Ecto neural progenitor cell (in vitro differentiated cells): ENCODE measurements at regions not wholly inside any gene's neighbourhood (a gene's known extent, or its start where the extent isn't known, plus 50 kb on each side); places are given as distances from the start of the nearest gene placed in this dataset.

Source experiments
- DNase-seq: peaks from one replicate; pipeline ENCODE4 v3.0.0-alpha.2; 2018; ENCODE audit warnings: low spot score

DNA sequence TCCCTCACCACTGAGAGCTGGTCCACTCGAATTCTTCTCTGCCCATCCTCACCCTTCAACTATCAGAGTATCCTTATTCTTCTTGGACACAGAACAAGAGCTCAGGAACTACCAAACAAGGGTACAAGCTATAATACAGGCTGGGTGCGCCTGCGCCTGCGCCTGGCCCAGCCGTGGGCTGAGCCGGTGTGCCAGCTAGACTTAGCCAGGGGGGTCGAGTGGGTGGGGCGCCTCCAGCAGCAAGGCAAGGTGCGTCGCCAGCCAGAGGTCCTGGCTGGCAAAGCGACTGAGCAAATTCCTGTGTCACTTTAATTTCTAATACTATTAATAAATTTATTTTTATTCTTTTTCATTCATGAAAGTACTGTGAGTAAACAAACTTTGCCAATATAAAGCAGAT, 1072.6 kb upstream of the PIK3C3 start:
- no peak for DNase-seq

GRCh38 chr18:40878371-40878770, 1076.7 kb upstream of the PIK3C3 start:
- no peak for DNase-seq

GRCh38 chr18:40877096-40877495, 1077.9 kb upstream of the PIK3C3 start:
- no peak for DNase-seq

GRCh38 chr18:40875101-40875615, 1079.9 kb upstream of the PIK3C3 start:
- DNase-seq = no peak

GRCh38 chr18:40874233-40874632, 1080.8 kb upstream of the PIK3C3 start:
- DNase-seq = no peak

DNA sequence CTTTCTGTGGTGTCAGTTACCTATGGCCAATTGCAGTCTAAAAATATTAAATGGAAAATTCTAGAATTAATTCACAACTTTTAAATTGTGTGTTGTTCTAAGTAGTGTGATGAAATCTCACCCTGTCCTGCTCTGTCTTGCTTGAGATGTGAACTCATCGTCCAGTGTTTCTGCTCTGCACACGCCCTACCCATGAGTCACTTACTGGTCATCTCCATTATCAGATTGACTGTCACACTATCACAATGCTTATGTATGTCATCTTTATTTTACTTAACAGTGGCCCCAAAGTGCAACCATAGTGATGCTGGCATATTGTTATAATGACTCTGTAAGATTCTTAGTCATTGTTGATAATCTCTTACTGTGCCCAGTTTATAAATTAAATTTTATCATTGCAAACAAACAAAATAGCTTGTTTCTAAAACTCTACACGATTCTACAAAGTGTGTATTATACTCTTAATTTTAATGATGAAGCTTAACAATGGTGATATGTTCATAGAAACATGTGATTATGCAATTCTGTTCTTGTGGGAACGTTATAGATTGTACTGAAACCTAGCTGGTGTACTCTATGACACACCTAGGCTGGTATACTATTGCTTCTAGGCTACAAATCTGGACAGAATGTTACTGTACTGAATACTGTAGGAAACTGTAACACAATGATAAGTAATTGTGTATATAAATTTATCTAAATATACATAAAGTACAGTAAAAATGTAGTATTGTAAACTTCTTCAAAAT, 1086.8 kb upstream of the PIK3C3 start:
- no peak for DNase-seq

DNA sequence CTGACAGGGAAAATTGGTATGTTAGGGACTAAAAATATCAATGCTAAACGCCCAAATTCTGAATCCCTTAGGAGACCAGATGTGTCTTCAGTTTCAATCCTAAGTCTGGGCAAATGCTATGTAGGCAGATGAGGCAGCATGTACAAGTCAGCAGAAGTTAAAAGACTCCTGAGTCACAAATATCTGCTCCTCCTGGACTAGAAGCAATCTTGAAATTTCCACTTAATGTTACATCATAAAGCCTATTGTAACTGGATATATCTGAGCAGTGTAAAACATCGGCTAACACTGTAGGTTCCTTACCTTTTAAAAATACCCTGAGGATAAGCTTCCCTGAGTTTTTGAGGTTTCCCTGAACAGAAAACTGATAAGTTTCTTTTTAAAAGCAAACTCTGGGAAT, 1087.6 kb upstream of the PIK3C3 start:
- DNase-seq = no peak

- DNase-seq = no peak
Observed at GRCh38 chr18:40866968-40867367, 1088.1 kb upstream of the PIK3C3 start.

DNA sequence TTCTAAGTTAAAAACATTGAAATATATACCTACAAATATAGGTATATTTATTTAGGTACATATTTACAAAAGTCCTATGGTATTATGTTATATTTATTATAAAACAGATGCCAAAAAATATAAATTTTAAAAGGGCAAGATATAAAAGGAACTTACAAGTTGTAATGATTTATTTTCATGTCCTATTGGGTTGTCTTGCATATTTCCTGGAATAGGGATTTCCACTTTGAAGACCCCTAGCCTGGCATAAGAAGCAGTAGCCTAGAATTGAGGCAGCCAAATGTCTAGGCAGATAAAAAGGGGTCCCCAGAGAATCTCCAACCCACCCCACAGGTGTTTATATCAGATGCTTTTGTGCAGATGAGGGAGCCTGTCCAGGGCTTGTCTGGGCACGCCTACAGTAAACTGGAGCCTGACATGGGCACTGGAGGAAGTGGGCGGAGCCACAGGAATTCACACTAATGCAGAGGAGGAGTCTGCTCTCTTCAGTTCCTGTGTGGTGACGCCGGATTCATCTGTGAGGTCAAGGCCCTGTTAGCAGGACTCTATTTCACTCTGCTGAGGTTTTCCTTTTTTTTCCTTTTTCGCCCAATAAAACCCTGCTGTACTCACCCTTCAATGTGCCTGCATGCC, 1088.9 kb upstream of the PIK3C3 start:
- no peak for DNase-seq

DNA sequence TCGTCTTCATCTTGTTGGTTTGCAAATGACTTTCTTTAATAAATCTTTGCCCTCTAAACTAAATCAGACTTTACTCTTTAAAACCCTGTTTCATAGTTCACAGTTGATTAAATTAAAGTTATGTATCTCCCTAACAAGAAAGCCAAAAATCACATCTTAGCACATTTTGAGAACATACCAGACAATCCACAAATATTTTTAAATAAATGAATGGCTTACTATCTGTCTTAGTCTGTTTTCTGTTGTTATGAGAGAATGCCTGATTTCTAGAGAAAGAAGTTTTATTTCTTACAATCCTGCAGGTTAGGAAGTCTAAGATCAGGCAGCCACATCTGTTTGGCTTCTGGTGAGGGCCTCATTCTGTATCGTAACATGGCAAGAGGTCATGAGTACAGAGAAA, 1090.2 kb upstream of the PIK3C3 start:
- DNase-seq = no peak

GRCh38 chr18:40863801-40864200, 1091.2 kb upstream of the PIK3C3 start:
- DNase-seq = no peak

DNA sequence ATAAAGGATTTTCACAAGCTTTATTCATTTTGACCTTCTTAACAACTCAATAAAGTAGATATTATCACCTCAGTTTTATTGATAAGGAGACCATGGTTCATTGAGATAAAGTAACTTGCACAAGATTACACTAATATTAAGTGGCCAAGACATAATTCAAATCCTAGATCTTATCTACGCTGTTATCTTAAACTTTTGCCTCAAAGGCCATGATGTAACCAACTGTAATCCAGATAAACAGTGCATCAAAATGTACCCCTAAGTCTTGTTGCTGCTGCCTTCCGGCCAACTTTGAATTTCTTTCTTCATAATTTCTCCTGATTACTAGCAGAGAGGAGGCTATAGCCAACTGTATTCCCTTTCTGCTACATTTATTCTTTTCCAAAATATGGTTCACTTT, 1094.8 kb upstream of the PIK3C3 start:
- no peak for DNase-seq

GRCh38 chr18:40855661-40856060, 1099.4 kb upstream of the PIK3C3 start:
- DNase-seq = no peak

DNA sequence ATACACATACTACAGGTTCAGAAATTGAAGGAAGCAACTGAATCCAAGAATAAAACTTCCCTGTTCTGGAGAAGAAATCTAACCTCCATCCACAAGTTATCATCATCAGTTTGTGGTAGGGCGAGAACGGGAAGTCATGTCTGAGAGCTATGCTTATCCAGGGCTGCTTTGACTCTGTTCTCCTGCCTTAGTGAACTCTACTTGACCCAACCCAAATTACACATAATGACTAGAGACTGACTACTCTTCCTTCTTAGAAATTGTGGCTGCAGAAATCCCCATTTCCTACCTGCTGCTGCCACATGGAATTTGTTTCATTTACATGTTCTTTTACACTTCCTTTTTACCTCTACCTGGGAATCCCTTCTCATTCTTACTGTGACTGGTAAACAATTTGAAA, 1102.6 kb upstream of the PIK3C3 start:
- no peak for DNase-seq

DNA sequence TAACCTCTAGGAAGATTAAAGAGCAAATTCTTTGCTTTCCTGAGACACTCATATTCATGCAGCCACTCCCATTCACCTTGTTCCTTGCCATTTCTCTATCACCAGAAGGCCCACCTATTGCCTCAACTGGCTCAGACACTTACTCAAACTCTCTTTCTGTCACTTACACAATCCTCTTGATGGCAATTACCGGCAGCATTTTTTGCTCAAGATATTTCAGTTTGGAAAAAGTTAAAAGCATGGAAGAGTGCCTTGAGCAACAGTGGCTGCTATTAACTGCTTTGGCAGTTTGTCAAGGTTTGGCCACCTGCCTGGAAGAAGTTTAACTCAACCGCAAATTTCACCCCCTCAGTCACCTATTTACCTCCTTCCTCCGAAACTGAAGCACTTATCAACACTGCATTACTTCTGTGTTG, 1104.0 kb upstream of the PIK3C3 start:
- DNase-seq = no peak

DNA sequence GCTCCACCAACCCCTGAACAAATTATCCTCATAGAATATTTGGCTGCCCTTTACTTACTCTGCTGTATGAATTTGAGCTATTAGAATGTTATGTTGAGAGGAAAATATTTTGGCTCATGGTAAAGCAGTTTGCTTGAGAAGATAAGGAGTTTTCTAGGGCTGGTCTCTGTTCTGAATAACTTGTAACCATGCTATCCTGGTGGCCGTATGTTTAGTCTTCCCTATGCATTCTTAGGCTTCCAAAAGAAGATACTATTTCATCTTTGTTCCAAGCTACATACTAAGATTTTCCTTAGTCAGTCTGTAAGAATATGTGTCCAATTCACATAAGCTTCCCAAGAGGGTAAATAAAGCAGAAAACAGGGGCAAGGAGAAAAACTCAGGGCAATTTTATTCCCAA, 1105.1 kb upstream of the PIK3C3 start:
- DNase-seq = no peak

DNA sequence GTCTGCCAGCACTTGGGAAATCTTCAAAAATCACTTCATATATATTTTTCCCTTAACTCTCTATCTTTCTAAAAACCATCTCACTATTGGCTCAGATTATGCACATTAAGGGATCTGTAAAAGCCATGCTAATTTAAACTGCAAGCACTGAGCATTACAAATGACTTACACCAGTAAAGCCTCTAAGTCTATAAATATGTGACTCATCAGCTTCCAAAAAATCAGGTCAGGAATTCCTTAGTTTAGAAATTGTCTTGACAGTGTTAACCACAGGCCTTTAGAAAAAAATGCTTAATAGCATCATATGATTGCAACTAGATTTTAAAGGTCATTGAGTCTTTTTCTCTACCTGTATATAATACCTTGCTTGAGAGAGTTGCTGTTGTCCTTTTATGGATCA, 1113.6 kb upstream of the PIK3C3 start:
- no peak for DNase-seq

DNA sequence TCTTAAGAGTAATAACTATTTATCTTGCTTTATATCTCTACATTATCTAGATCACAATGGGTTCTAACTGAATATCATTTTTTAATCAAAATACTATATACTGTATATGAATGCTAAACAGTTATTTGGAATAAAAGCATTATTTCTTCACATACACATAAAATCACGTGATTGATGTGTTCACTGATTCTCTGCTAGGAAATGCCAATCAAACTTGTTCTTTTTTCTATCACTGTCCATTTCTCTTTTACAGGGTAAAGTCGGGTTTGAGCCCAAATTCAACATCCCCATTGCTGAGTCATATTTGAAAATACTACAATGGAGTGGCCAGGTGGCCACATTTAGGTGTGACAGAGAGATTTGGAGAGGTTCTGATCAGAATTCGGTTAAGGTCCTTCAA, 1114.0 kb upstream of the PIK3C3 start:
- no peak for DNase-seq

GRCh38 chr18:40832362-40832761, 1122.7 kb upstream of the PIK3C3 start:
- no peak for DNase-seq

DNA sequence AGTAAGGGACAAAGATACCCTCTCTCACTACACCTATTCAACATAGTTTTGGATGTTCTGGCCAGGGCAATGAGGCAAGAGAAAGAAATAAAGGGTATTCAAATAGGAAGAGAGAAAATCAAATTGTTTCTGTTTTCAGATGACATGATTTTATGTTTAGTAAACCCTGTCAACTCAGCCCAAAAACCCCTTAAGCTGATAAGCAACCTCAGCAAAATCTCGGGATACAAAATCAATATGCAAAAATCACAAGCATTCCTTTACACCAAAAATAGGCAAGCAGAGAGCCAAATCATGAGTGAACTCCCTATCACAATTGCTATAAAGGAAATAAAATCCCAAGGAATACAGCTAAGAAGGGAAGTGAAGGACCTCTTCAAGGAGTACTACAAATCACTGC, 1130.7 kb upstream of the PIK3C3 start:
- DNase-seq = no peak

- DNase-seq = no peak
Observed at GRCh38 chr18:40821596-40822243, 1133.3 kb upstream of the PIK3C3 start.

GRCh38 chr18:40812981-40813515, 1142.0 kb upstream of the PIK3C3 start:
- DNase-seq = no peak

- DNase-seq = no peak
Observed at GRCh38 chr18:40810372-40810771, 1144.7 kb upstream of the PIK3C3 start.
